T-helper 1 cell (primary cell): ENCODE measurements at regions not wholly inside any gene's neighbourhood (a gene's known extent, or its start where the extent isn't known, plus 50 kb on each side); places are given as distances from the start of the nearest gene placed in this dataset.

Experiments used
- DNase-seq, 5 donors: peaks; one replicate each; pipeline ENCODE4 v3.0.0-alpha.2; 2012 to 2020

GRCh38 chr6:113488812-113489685 is 368.1 kb upstream of the MARCKS start:
- DNase-seq, result no peak

GRCh38 chr6:113489952-113490746 is 367.0 kb upstream of the MARCKS start:
- no peak for DNase-seq

- DNase-seq, result no peak
Observed at GRCh38 chr6:113491376-113491775, 365.8 kb upstream of the MARCKS start.

GRCh38 chr6:113493991-113494390 is 363.2 kb upstream of the MARCKS start:
- no peak for DNase-seq

GRCh38 chr6:113495521-113495920 is 361.6 kb upstream of the MARCKS start:
- no peak for DNase-seq

GRCh38 chr6:113496166-113496565 is 361.0 kb upstream of the MARCKS start:
- no peak for DNase-seq

GRCh38 chr6:113500221-113500620 is 356.9 kb upstream of the MARCKS start:
- no peak for DNase-seq

GRCh38 chr6:113505084-113505699 is 352.0 kb upstream of the MARCKS start:
- no peak for DNase-seq

GRCh38 chr6:113508249-113508648 is 348.9 kb upstream of the MARCKS start:
- no peak for DNase-seq

GRCh38 chr6:113511100-113511499 is 346.0 kb upstream of the MARCKS start:
- no peak for DNase-seq

- no peak for DNase-seq
Observed at GRCh38 chr6:113512576-113512975, 344.6 kb upstream of the MARCKS start.

GRCh38 chr6:113513086-113513485 is 344.1 kb upstream of the MARCKS start:
- no peak for DNase-seq

- no peak for DNase-seq
Observed at GRCh38 chr6:113522376-113522775, 334.8 kb upstream of the MARCKS start.

GRCh38 chr6:113524826-113525225 is 332.3 kb upstream of the MARCKS start:
- DNase-seq, result no peak

GRCh38 chr6:113526553-113526952 is 330.6 kb upstream of the MARCKS start:
- DNase-seq, result no peak

- no peak for DNase-seq
Observed at GRCh38 chr6:113526995-113527394, 330.1 kb upstream of the MARCKS start.

- no peak for DNase-seq
Observed at GRCh38 chr6:113528111-113528510, 329.0 kb upstream of the MARCKS start.

GRCh38 chr6:113529196-113529595 is 327.9 kb upstream of the MARCKS start:
- no peak for DNase-seq

- DNase-seq, result no peak
Observed at GRCh38 chr6:113529879-113530278, 327.3 kb upstream of the MARCKS start.

GRCh38 chr6:113530769-113531168 is 326.4 kb upstream of the MARCKS start:
- DNase-seq, result no peak

- DNase-seq, result no peak
Observed at GRCh38 chr6:113539202-113539601, 317.9 kb upstream of the MARCKS start.

GRCh38 chr6:113539623-113540022 is 317.5 kb upstream of the MARCKS start:
- no peak for DNase-seq

- DNase-seq, result no peak
Observed at GRCh38 chr6:113540466-113540865, 316.7 kb upstream of the MARCKS start.

GRCh38 chr6:113551168-113551567 is 306.0 kb upstream of the MARCKS start:
- no peak for DNase-seq
